ENCODE measurements at regions not wholly inside any gene's neighbourhood (a gene's known extent, or its start where the extent isn't known, plus 50 kb on each side); places are given as distances from the start of the nearest gene placed in this dataset.

GRCh38 chr13:107434347-107434746, 781.0 kb downstream of the LIG4 start:
- no peak for DNase-seq (ENCODE audit: low read depth in 2 of 2, low spot score in 1 of 2)

GRCh38 chr13:107427536-107427935, 787.8 kb downstream of the LIG4 start:
- no peak for DNase-seq (ENCODE audit: low read depth in 2 of 2, low spot score in 1 of 2)

GRCh38 chr13:107422421-107422820, 792.9 kb downstream of the LIG4 start:
- no peak for DNase-seq (ENCODE audit: low read depth in 2 of 2, low spot score in 1 of 2)

GRCh38 chr13:107421951-107422350, 793.4 kb downstream of the LIG4 start:
- DNase-seq (ENCODE audit: low read depth in 2 of 2, low spot score in 1 of 2) = no peak

- no peak for DNase-seq (ENCODE audit: low read depth in 2 of 2, low spot score in 1 of 2)
Observed at GRCh38 chr13:107421028-107421427, 794.3 kb downstream of the LIG4 start.

- DNase-seq (ENCODE audit: low read depth in 2 of 2, low spot score in 1 of 2) = no peak
Observed at GRCh38 chr13:107413005-107413404, 802.3 kb downstream of the LIG4 start.

GRCh38 chr13:107407074-107407473, 808.3 kb downstream of the LIG4 start:
- DNase-seq (ENCODE audit: low read depth in 2 of 2, low spot score in 1 of 2) = no peak

- no peak for DNase-seq (ENCODE audit: low read depth in 2 of 2, low spot score in 1 of 2)
Observed at GRCh38 chr13:107395927-107396662, 819.2 kb downstream of the LIG4 start.

GRCh38 chr13:107392205-107392604, 823.1 kb downstream of the LIG4 start:
- no peak for DNase-seq (ENCODE audit: low read depth in 2 of 2, low spot score in 1 of 2)

GRCh38 chr13:107387525-107387924, 819.6 kb upstream of the ARGLU1 start:
- no peak for DNase-seq (ENCODE audit: low read depth in 2 of 2, low spot score in 1 of 2)

- DNase-seq (ENCODE audit: low read depth in 2 of 2, low spot score in 1 of 2) = no peak
Observed at GRCh38 chr13:107379407-107380155, 811.6 kb upstream of the ARGLU1 start.

- DNase-seq (ENCODE audit: low read depth in 2 of 2, low spot score in 1 of 2) = no peak
Observed at GRCh38 chr13:107376341-107377125, 808.6 kb upstream of the ARGLU1 start.

GRCh38 chr13:107375701-107376340, 807.9 kb upstream of the ARGLU1 start:
- no peak for DNase-seq (ENCODE audit: low read depth in 2 of 2, low spot score in 1 of 2)

- no peak for DNase-seq (ENCODE audit: low read depth in 2 of 2, low spot score in 1 of 2)
Observed at GRCh38 chr13:107374038-107374437, 806.1 kb upstream of the ARGLU1 start.

GRCh38 chr13:107373551-107373950, 805.6 kb upstream of the ARGLU1 start:
- no peak for DNase-seq (ENCODE audit: low read depth in 2 of 2, low spot score in 1 of 2)

- no peak for DNase-seq (ENCODE audit: low read depth in 2 of 2, low spot score in 1 of 2)
Observed at GRCh38 chr13:107370015-107370785, 802.3 kb upstream of the ARGLU1 start.

GRCh38 chr13:107367258-107367657, 799.3 kb upstream of the ARGLU1 start:
- DNase-seq (ENCODE audit: low read depth in 2 of 2, low spot score in 1 of 2) = no peak

- DNase-seq (ENCODE audit: low read depth in 2 of 2, low spot score in 1 of 2) = no peak
Observed at GRCh38 chr13:107365466-107366215, 797.7 kb upstream of the ARGLU1 start.

GRCh38 chr13:107364658-107365057, 796.7 kb upstream of the ARGLU1 start:
- DNase-seq (ENCODE audit: low read depth in 2 of 2, low spot score in 1 of 2) = no peak

GRCh38 chr13:107361666-107362065, 793.7 kb upstream of the ARGLU1 start:
- no peak for DNase-seq (ENCODE audit: low read depth in 2 of 2, low spot score in 1 of 2)
